ENCODE measurements at regions not wholly inside any gene's neighbourhood (a gene's known extent, or its start where the extent isn't known, plus 50 kb on each side); places are given as distances from the start of the nearest gene placed in this dataset.
"Not testable (repeated sequence)": the region's sequence is repeated elsewhere in the genome, so short reads cannot be mapped to it uniquely, and the experiment has no call there.

DNA sequence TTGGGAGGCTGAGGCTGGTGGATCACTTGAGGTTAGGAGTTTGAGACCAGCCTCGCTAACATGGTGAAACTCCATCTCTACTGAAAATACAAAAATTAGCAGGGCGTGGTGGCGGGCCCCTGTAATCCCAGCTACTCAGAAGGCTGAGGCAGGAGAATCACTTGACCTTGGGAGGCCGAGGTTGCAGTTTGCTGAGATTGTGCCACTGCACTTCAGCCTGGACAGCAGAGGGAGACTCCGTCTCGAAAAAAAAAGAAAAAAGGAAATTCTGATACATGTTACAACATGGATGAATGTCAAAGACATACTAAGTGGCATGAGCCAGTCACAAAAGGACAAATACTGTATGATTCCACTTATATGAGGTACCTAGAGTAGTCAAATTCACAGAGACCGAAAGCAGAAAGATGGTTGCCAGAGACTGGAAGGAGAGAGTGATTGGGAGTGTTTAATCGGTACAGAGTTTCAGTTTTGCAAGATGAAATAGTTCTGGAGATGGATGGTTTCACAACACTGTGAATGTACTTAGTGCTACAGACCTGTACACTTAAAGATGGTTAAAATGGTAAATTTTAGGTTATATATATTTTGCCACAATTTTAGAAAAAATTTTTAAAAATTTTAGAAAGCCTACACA is 92.3 kb downstream of the BLID start:
- DNase-seq (ENCODE audit: low spot score), result no peak

GRCh38 chr11:122022646-122023045 is 93.4 kb downstream of the BLID start:
- no peak for DNase-seq (ENCODE audit: low spot score)

DNA sequence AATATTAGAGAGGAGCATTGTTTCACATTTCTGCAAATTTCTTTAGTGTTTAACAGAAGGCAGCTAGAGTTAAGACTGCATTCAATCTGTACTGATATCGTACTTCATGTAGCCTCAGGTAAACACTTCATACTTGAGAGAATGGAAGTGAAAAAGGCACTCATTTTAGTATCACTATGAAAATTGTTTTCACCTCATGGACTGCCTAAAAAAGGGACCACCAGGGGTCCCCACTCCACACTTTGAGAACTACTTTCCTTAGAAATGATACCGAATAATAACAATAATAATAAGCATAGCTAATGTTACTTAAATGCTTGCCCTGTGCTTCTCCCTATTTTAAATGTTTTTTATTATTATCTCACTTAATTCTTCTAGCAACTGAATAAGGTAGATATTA is 95.1 kb downstream of the BLID start:
- no peak for DNase-seq (ENCODE audit: low spot score)

GRCh38 chr11:122019908-122020694 is 95.9 kb downstream of the BLID start:
- no peak for DNase-seq (ENCODE audit: low spot score)

DNA sequence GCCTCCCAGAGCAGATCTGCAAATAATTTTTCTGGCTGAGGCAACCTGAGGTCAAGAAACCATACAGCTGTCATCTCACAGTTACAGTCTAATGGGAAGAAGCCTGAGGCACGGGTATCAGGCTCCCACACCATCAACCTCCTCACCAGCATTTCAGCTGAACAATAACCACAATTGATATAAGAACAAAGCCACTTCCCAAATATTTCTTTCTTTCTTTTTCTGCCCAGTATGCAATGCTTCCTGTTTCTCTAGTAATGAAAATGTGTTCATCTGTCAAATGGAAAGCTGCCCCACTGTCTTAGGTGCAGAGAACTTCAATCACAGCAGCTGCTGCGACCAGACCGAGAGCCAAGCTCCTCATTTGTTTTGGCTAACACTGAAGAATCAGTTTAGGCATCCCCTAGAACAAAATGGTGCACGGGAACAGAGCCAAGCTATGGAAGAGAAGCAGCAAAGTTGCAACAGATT is 108.4 kb downstream of the BLID start:
- DNase-seq (ENCODE audit: low spot score), result no peak

DNA sequence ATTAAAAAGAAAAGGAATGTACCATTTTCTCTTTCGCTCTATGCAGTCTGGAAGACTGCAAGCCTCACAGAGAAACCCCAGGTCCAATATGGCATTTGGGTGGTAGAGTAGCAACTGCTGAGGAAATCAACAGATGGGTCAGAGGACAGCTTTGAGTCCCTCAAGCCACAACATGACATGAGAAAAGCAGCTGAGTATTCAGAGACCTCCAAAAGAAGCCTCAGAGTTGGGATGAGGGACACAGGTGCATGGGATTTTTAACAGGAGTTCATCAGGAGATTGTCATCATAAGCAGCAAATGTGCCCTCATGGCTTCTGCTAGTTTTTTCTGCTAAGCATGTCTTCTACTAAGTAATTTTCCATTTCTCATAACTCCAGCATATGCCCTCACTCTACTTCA is 111.6 kb downstream of the BLID start:
- DNase-seq (ENCODE audit: low spot score), result no peak

- no peak for DNase-seq (ENCODE audit: low spot score)
Measured at GRCh38 chr11:122002926-122003325, 113.1 kb downstream of the BLID start.

GRCh38 chr11:122002047-122002446 is 114.0 kb downstream of the BLID start:
- DNase-seq (ENCODE audit: low spot score), result no peak

GRCh38 chr11:121999651-122000050 is 116.4 kb downstream of the BLID start:
- DNase-seq (ENCODE audit: low spot score), result no peak

DNA sequence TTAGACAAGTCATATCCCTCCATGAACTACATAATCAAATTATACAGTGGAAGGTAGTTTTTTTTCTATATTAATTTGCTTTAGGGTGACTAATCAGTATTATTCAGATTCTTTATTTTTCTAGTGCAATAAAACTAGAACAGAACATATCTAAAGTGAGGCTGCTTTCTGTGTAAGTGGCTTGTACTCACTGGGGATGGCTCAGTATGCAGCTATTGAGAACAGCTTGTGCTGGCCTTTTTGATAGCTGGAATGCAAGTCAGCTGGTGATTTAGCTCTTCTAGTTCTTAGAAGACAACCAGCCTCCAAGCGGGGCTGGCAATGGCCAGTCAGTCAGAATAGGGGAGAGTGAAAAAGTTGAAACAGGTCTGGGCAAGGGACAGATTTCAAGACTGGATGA is 119.4 kb downstream of the BLID start:
- no peak for DNase-seq (ENCODE audit: low spot score)

DNA sequence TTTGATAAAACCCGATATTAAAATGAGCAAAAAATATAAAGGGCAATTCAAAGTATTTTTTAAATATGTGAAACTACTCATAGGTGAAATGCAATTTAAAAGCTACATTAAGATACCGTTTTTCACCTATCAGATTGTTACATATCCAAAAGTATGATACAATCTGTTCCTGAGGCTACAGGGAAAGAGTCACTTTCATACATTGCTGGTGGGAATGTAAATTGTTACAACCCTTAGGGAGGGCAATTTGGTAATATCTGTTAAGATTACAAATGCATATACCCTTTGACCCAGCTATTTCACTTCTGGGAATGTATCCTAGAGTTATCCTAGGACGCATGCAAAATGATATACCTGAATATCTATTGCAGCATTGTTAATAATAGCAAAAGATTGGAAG is 132.1 kb downstream of the BLID start:
- DNase-seq (ENCODE audit: low spot score), result no peak

DNA sequence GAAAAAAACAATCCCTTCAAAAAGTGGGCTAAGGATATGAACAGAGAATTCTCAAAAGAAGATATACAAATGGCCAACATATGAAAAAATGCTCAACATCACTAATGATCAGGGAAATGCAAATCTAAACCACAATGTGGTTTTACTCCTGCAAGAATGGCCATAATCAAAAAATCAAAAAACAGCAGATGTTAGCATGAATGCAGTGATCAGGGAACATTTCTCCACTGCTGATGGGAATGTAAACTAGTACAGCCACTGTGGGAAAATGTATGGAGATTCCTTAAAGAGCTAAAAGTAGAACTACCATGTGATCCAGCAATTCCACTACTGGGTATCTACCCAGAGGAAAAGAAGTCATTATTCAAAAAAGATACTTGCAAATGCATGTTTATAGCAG is 138.1 kb downstream of the BLID start:
- DNase-seq (ENCODE audit: low spot score), result not testable (repeated sequence)

DNA sequence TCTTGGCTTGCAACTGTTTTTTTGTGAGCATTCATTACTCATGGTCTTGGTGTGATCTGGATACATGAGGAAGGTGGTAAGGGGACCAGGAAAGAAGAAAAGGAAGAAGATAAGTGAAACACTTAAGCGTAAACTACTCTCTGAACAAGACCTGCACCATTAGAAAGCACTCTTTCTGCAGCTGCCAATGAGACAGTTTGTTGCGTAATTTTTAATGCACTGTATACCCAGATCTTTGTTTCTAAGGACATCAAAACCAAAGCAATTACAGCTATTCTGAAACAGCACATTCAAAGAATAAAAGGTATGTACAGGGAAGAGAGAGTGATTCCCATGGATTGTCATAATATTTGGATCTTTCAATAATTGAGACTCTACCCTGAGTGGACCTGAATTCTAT is 147.4 kb downstream of the BLID start:
- no peak for DNase-seq (ENCODE audit: low spot score)

- DNase-seq (ENCODE audit: low spot score), result no peak
Measured at GRCh38 chr11:121967131-121967704, 148.8 kb downstream of the BLID start.

DNA sequence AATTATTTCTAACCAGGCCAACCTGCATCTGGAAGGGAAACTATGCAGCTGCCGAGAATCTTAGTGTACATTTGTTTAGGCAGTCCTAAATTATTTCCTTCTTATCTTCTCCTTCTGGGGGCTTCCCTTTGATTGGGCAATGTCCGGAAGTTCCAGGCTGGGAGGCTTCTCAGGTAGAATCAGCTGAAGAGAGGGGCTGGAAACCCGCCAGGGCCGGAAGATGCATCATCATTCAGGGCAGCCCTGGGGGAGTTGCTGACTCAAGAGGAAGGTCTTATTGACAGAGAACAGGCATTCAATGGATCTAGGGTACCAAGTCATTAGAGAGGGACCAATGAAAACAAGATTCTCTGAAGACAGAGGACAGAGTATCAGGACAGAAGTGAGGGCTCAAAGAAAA is 150.7 kb downstream of the BLID start:
- DNase-seq (ENCODE audit: low spot score), result no peak

GRCh38 chr11:121964591-121964990 is 151.4 kb downstream of the BLID start:
- no peak for DNase-seq (ENCODE audit: low spot score)

DNA sequence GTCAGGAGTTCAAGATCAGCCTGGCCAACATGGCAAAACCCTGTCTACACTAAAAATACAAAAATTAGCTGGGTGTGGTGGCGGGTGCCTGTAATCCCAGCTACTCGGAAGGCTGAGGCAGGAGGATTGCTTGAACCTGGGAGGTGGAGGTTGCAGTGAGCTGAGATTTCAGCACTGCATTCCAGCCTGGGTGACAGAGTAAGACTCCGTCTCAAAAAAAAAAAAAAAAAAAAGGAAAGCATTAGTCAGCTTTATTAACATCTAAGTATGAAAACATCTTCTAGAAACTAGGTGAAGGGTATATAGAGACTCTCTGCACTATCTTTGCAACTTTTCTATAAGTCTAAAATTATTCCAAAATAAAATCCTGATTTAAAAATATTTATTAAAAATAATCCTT is 152.2 kb downstream of the BLID start:
- not testable (repeated sequence) for DNase-seq (ENCODE audit: low spot score)

DNA sequence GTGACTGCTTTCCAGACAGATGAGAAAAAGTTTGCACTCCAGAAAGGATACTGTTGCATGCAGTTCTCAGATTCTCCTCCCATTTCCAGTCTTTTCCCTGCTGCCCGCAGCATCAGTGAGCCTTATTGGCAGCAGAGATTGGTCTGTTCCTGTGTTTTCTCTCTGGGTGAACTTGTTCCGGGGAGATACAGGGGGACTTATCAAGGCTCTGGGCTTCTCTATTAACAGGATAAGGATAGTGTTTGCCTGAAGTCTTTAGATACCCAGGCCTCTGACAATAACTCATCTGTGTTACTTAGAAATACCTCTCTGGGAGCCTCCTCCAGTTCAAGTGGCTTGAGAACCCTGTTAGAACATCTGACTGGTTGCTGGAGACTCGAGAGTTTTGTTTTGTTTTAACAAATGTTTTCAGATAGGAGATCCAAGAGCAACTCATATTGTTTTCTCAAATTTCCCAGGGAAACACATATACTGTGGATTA is 154.7 kb downstream of the BLID start:
- DNase-seq (ENCODE audit: low spot score), result no peak

DNA sequence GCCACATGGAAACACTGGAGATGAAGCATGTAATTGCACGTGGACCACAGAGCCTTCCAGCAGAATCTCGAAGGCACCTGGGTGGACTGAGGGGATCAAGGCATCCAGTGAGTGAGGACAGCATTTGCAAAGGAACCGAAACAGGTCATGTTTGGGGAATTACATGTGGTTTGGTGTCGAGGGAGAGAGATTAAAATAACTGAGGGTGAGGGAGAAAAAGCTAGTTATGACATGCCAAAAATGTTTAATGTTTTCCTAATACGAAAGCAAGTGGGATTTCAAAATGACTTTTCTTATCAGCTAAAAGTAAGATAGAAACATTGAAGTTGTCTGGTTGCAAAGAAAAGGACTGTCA is 157.1 kb downstream of the BLID start:
- DNase-seq (ENCODE audit: low spot score), result no peak

DNA sequence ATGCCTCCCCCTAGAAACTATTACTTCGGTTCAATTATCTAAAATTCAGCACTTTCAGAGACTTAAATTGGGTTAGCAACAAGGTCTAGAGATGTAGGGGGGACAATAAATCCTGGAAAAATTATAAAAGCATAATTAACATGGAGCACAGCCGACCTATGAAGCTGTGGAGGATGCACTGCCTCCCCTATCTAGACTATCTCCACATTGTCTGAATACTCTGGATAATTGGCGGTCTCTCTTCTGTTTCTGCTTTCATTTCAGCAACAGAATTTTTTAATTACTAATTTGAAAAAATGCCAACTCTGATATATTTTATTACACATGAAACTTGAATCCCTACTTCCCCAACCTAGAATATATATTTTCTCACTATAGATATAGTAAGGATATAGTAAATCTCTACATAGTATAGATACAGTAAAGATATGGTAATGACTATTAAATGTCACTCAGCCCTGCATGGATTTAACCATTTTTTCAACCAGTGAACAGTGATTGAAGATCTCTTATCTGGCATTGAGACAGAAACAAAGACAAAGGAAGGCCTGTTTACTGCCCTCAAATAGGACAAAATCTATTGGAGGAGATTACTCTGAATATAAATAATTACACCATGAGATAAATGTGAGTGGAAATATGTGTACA is 157.6 kb downstream of the BLID start:
- no peak for DNase-seq (ENCODE audit: low spot score)

- no peak for DNase-seq (ENCODE audit: low spot score)
Measured at GRCh38 chr11:121953122-121953521, 162.9 kb downstream of the BLID start.

GRCh38 chr11:121950160-121950559 is 165.9 kb downstream of the BLID start:
- no peak for DNase-seq (ENCODE audit: low spot score)

Measured in mesenteric fat pad (tissue), 1 donor.